ENCODE measurements at regions not wholly inside any gene's neighbourhood (a gene's known extent, or its start where the extent isn't known, plus 50 kb on each side); places are given as distances from the start of the nearest gene placed in this dataset.

GRCh38 chr16:60274431-60275019 lies 1540.4 kb upstream of the GOT2 start:
- FAIRE-seq (no peak), DNase-seq (ENCODE audit: insufficient read length) (no peak)
- no peak for TF ChIP-seq POLR2AphosphoS5 (IDR thresholded peaks at IDR 0.05; ENCODE audit: low read depth, low read length)
- no peak for TF ChIP-seq TAF1 (IDR thresholded peaks at IDR 0.05; ENCODE audit: borderline replicate concordance, low read depth, low read length)
- no peak for TF ChIP-seq POLR2A (IDR thresholded peaks at IDR 0.05; ENCODE audit: low read depth, low read length)

- DNase-seq (ENCODE audit: insufficient read length), result no peak
- TF ChIP-seq POLR2AphosphoS5 (IDR thresholded peaks at IDR 0.05; ENCODE audit: low read depth, low read length) (no peak), TAF1 (IDR thresholded peaks at IDR 0.05; ENCODE audit: borderline replicate concordance, low read depth, low read length) (no peak), POLR2A (IDR thresholded peaks at IDR 0.05; ENCODE audit: low read depth, low read length) (no peak)
- no peak for FAIRE-seq
These were observed 1537.7 kb upstream of the GOT2 start for GRCh38 chr16:60271781-60272180.

- DNase-seq (ENCODE audit: insufficient read length), result no peak
- no peak for TF ChIP-seq TAF1 (IDR thresholded peaks at IDR 0.05; ENCODE audit: borderline replicate concordance, low read depth, low read length)
- no peak for TF ChIP-seq POLR2A (IDR thresholded peaks at IDR 0.05; ENCODE audit: low read depth, low read length)
- TF ChIP-seq POLR2AphosphoS5 (IDR thresholded peaks at IDR 0.05; ENCODE audit: low read depth, low read length), result no peak
- no peak for FAIRE-seq
These were observed 1537.1 kb upstream of the GOT2 start for GRCh38 chr16:60271025-60271771.

GRCh38 chr16:60261425-60261824 lies 1527.3 kb upstream of the GOT2 start:
- DNase-seq (ENCODE audit: insufficient read length) (no peak), FAIRE-seq (no peak)
- TF ChIP-seq POLR2A (IDR thresholded peaks at IDR 0.05; ENCODE audit: low read depth, low read length) (no peak), TAF1 (IDR thresholded peaks at IDR 0.05; ENCODE audit: borderline replicate concordance, low read depth, low read length) (no peak), POLR2AphosphoS5 (IDR thresholded peaks at IDR 0.05; ENCODE audit: low read depth, low read length) (no peak)

- FAIRE-seq, result no peak
- no peak for TF ChIP-seq POLR2AphosphoS5 (IDR thresholded peaks at IDR 0.05; ENCODE audit: low read depth, low read length)
- no peak for TF ChIP-seq TAF1 (IDR thresholded peaks at IDR 0.05; ENCODE audit: borderline replicate concordance, low read depth, low read length)
- no peak for TF ChIP-seq POLR2A (IDR thresholded peaks at IDR 0.05; ENCODE audit: low read depth, low read length)
- no peak for DNase-seq (ENCODE audit: insufficient read length)
These were observed 1525.8 kb upstream of the GOT2 start for GRCh38 chr16:60259956-60260355.

- no peak for FAIRE-seq
These were observed 1512.0 kb upstream of the GOT2 start for GRCh38 chr16:60246086-60246485.

GRCh38 chr16:60241671-60242070 lies 1507.6 kb upstream of the GOT2 start:
- FAIRE-seq (no peak), DNase-seq (ENCODE audit: insufficient read length) (no peak)
- TF ChIP-seq TAF1 (IDR thresholded peaks at IDR 0.05; ENCODE audit: borderline replicate concordance, low read depth, low read length) (no peak), POLR2AphosphoS5 (IDR thresholded peaks at IDR 0.05; ENCODE audit: low read depth, low read length) (no peak), POLR2A (IDR thresholded peaks at IDR 0.05; ENCODE audit: low read depth, low read length) (no peak)

More at GRCh38 chr16:60246086-60246485, 1512.0 kb upstream of the GOT2 start:
- TF ChIP-seq POLR2A (IDR thresholded peaks at IDR 0.05; ENCODE audit: low read depth, low read length) (no peak), TAF1 (IDR thresholded peaks at IDR 0.05; ENCODE audit: borderline replicate concordance, low read depth, low read length) (no peak), POLR2AphosphoS5 (IDR thresholded peaks at IDR 0.05; ENCODE audit: low read depth, low read length) (no peak)
- no peak for DNase-seq (ENCODE audit: insufficient read length)

- FAIRE-seq (no peak), DNase-seq (ENCODE audit: insufficient read length) (no peak)
- no peak for TF ChIP-seq POLR2A (IDR thresholded peaks at IDR 0.05; ENCODE audit: low read depth, low read length)
- TF ChIP-seq TAF1 (IDR thresholded peaks at IDR 0.05; ENCODE audit: borderline replicate concordance, low read depth, low read length), result no peak
- no peak for TF ChIP-seq POLR2AphosphoS5 (IDR thresholded peaks at IDR 0.05; ENCODE audit: low read depth, low read length)
These were observed 1496.5 kb upstream of the GOT2 start for GRCh38 chr16:60230666-60231065.

GRCh38 chr16:60225541-60225940 lies 1491.4 kb upstream of the GOT2 start:
- no peak for TF ChIP-seq POLR2A (IDR thresholded peaks at IDR 0.05; ENCODE audit: low read depth, low read length)
- TF ChIP-seq POLR2AphosphoS5 (IDR thresholded peaks at IDR 0.05; ENCODE audit: low read depth, low read length), result no peak
- no peak for TF ChIP-seq TAF1 (IDR thresholded peaks at IDR 0.05; ENCODE audit: borderline replicate concordance, low read depth, low read length)
- no peak for DNase-seq (ENCODE audit: insufficient read length)
- no peak for FAIRE-seq

GRCh38 chr16:60217787-60218186 lies 1483.7 kb upstream of the GOT2 start:
- DNase-seq (ENCODE audit: insufficient read length) (no peak), FAIRE-seq (no peak)
- TF ChIP-seq POLR2A (IDR thresholded peaks at IDR 0.05; ENCODE audit: low read depth, low read length) (no peak), TAF1 (IDR thresholded peaks at IDR 0.05; ENCODE audit: borderline replicate concordance, low read depth, low read length) (no peak), POLR2AphosphoS5 (IDR thresholded peaks at IDR 0.05; ENCODE audit: low read depth, low read length) (no peak)

- TF ChIP-seq POLR2AphosphoS5 (IDR thresholded peaks at IDR 0.05; ENCODE audit: low read depth, low read length), result no peak
- no peak for DNase-seq (ENCODE audit: insufficient read length)
- FAIRE-seq, result no peak
These were observed 1480.2 kb upstream of the GOT2 start for GRCh38 chr16:60214311-60214710.

- TF ChIP-seq POLR2AphosphoS5 (IDR thresholded peaks at IDR 0.05; ENCODE audit: low read depth, low read length), result no peak
- FAIRE-seq (no peak), DNase-seq (ENCODE audit: insufficient read length) (no peak)
These were observed 1472.4 kb upstream of the GOT2 start for GRCh38 chr16:60206516-60206915.

Data from GM12892 (cell line).